ENCODE measurements at regions not wholly inside any gene's neighbourhood (a gene's known extent, or its start where the extent isn't known, plus 50 kb on each side); places are given as distances from the start of the nearest gene placed in this dataset.

DNA sequence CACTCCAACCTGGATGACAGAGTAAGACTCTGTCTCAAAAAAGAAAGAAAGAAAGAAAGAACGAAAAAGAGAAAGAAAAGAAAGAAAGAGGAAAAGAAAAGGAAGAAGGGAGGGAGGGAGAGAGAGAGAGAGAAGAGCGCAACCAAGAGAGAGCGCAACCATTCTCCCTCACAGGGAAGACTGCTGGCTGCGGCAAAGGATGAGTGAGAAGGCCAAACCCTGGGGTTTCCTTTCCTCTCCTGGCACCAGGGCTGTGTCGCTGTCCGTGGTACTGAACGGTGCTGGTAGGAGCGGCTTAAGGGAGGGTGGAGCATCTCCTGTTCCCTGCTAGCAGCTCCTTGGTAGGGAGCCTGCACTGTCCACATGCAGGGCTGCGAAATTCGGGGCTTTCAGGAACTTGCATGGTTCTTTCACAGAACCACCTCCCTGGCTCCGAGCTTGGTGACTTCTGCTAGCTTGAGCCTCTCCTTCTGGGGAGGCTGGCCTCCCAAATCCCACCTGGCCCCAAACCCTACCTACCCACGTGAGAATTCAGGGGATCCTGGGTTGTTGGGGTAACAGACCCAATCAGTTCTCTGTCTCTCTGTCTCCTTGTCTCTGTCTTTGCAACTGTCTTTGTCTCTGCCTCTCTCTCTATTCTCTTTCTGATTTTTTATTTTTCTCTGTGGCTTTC lies 51.1 kb upstream of the ZNRF4 start:
- no peak for TF ChIP-seq HDGF (IDR thresholded peaks at IDR 0.05; ENCODE audit: borderline replicate concordance)
- TF ChIP-seq FOXM1 (IDR thresholded peaks at IDR 0.05; ENCODE audit: borderline replicate concordance): no peak
- no peak for TF ChIP-seq SUZ12 (IDR thresholded peaks at IDR 0.05)
- TF ChIP-seq ARNT (IDR thresholded peaks at IDR 0.05): no peak
- no peak for TF ChIP-seq TARDBP (IDR thresholded peaks at IDR 0.05)
- no peak for TF ChIP-seq BHLHE40 (IDR thresholded peaks at IDR 0.05; ENCODE audit: borderline replicate concordance)
- TF ChIP-seq SP1 (IDR thresholded peaks at IDR 0.05): no peak
- TF ChIP-seq ELF4 (IDR thresholded peaks at IDR 0.05): no peak
- TF ChIP-seq ZNF384 (IDR thresholded peaks at IDR 0.05): no peak
- no peak for TF ChIP-seq FOXK2 (IDR thresholded peaks at IDR 0.05)

All from HEK293T (cell line).